HG02943 (cell line): ENCODE measurements at regions not wholly inside any gene's neighbourhood (a gene's known extent, or its start where the extent isn't known, plus 50 kb on each side); places are given as distances from the start of the nearest gene placed in this dataset.

ENCODE experiments used
- ATAC-seq: cut with Tn5 transposase; IDR thresholded peaks from one replicate; pipeline ENCODE4 v1.9.1; 2021; ENCODE audit warnings: mild to moderate bottlenecking, low read depth, moderate library complexity; ENCODE audit not compliant: unreplicated experiment

DNA sequence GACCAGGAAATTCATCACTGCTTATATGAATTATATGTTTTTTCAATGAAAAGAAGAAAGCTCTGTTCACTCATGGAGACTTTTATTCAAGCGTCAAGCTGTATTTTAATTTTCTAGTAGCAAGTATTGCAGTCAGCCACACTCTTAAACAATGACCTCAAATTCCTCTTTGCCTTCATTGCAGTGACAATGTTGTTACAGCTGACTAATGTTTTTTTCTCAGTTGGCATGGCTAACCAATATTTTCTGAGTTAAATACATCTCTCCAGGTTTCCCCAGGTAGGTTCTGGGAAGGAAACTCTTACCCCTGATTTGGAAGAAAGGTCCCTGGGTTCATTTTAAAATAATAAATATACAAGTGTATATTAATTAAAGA is 241.5 kb downstream of the WDR11 start:
- ATAC-seq, result no peak

DNA sequence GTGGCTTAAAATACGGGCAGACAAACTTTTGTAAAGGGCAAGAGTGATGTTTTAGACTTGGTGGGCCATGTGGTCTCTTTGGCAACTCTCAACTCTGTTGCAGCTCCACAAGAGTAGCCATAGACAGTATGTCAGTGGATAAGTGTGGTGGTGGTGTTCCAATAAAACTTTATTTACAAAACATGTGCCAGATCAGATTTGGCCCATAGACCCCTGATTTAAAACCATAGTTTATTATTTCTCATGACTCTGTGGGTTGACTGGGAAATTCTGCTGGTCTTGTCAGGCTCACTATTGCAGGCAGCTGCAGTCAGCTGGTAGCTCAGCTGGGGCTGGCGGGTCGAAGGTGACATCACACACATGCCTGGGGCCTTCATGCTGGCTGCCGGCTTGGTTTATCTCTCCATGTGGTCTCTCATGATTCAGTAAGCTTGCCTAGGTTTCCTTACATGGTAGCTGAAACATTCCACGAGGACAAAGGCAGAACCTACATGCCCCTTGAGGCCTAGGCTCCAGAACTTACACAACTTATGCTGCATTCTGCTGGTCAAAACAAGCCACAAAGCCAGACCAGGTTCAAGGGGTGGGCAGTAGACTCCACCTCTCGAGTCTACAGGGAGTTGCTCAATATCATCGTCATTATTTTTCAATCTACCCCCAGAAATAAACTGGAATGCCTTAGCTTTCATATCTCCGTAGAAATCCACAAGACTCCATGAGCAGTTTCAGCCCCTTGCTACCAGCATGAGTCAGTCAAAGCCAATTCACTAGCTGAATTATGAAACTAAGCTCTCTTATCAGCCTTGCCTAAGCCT is 245.7 kb downstream of the WDR11 start:
- ATAC-seq, result no peak

- no peak for ATAC-seq
These were observed 247.0 kb downstream of the WDR11 start for GRCh38 chr10:121098211-121098610.

DNA sequence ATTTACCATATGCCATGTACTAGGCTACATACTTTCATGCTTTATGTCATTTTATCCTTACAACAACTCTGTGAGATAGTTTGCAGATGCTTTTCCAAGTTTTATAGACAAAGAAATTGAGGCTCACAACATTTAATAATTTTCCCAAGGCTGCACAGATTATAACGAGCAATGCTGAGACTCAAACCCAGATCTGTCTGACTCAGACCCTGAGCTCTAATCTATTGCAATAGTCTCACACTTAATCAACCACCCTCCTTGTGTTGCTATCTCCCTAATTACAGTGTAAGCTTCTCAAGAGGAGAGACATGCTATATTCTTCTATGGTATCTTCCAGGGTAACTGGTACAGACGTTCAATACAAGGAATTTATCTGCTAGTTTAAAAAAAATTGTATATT is 247.6 kb downstream of the WDR11 start:
- ATAC-seq, result no peak

DNA sequence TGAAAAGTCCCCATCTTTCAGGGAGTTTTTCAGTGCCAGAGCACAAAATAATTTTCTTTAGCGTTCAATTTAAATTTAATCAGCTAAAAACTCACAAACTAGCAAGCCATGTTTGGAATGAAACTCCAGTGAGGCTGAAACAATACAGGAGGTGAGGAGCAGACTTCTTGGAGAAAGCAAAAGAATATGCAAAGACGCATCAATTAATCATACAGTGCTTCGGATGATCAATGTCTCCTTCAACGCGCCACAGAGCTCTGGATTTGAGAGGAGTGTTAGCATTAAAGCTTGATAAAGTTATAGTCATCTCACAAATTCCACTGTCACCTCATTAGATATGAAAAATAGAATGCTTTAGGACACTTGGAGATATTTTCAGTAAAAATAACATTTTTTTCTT is 248.0 kb downstream of the WDR11 start:
- ATAC-seq, result no peak

DNA sequence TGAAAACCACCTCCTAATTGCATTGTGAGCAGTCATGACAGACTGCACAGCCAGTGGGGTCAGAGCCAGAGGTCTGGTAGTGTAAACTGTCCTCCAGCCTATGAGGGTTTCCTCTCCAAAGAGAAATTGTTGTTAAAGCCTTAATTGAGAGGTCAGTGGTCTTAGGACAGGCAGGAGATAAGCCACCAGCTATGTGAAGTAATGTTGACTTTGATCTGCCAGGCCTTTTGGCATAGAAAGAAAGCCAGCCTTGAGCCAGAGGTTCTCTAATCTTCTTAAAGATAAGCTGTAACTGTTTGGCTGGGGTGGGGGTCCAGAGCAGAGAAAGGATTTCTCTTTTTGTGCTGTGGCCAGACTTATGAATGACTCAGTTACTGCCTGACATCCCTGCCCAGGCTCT is 248.4 kb downstream of the WDR11 start:
- ATAC-seq, result no peak

GRCh38 chr10:121101561-121101960 is 250.4 kb downstream of the WDR11 start:
- ATAC-seq, result no peak

GRCh38 chr10:121102706-121103105 is 251.5 kb downstream of the WDR11 start:
- ATAC-seq, result no peak

DNA sequence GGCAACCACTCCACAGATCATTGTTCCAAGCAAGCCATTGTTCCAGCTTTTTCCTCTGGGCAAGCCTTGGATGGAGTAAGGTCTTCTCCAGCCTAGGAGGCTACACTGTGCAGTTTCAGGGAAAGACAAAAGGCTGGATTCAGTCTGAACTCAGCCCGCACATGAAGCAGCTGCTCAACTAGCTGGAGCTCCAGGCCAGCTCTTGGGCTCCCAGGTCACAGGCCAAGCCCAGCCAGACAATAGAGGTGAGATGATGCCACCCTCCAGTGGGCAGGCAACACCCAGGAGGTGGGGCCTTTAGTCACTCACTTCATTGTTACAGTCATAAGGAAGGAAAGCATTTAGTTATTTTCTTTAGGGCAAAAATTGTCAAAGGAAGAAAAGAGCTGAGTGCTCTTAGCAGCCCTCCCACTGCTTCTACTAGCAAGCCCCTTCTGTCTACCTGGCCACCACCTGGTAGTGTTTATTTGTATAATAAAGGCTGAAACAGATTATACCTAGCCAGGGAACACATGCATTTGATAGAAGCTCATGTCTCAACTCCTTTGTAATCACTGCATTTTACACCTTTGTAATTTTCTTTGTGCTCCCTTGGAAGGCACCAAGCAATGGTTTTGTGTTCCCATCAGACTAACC is 253.4 kb downstream of the WDR11 start:
- ATAC-seq, result no peak

GRCh38 chr10:121106611-121107010 is 255.4 kb downstream of the WDR11 start:
- ATAC-seq, result no peak

DNA sequence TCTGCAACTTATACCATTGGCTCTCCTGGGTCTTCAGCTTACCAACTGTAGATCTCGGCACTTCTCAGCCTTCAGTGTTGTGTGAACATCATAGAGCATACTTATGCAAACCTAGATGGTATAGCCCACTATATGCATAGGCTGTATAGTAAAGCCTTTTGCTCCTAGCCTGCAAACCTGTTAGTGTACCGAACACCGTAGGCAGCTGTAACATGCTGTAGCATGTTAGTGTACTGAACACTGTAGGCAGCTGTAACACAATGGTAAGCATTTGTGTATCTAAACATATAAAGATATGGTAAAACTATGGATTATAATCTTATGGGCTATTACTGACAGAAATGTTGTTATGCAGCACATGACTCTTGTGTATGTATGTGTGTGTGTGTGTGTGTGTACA is 256.9 kb downstream of the WDR11 start:
- no peak for ATAC-seq

DNA sequence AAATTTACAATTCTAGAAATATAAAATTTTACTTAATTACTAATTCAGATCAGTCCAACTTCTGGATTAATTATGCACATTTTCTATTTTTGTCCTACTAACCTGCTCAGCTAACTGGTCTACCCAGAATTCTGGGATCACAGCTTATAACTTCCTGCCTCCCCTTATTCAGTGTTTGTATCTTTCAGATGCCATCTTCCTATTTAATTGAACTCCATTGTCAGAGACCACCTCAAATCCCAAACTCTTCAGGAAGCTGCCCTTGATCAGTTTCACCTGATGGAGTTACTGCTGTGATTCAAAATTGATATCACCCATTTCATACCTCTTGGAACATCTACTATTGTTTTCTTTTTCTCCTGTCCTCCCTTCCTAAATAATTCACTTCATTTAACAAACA is 259.2 kb downstream of the WDR11 start:
- ATAC-seq, result no peak

DNA sequence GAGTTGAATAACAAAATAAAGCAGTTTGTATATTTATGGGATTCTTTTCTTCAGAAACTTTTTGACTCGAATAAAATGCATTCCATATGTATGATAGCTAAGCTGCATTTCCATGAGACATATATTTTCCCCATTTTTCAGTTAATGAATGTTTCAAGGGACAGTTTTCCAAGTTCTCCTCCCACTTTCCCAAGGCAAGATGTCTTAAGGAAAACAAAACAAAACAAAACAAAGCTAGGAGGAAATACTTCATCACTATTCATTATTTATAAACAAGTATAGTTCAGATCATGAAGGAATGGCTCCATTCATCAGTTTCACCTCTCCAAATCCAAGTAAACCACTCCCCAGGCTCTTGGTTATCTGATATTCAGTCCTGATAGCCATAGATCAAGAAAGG is 261.0 kb downstream of the WDR11 start:
- no peak for ATAC-seq

DNA sequence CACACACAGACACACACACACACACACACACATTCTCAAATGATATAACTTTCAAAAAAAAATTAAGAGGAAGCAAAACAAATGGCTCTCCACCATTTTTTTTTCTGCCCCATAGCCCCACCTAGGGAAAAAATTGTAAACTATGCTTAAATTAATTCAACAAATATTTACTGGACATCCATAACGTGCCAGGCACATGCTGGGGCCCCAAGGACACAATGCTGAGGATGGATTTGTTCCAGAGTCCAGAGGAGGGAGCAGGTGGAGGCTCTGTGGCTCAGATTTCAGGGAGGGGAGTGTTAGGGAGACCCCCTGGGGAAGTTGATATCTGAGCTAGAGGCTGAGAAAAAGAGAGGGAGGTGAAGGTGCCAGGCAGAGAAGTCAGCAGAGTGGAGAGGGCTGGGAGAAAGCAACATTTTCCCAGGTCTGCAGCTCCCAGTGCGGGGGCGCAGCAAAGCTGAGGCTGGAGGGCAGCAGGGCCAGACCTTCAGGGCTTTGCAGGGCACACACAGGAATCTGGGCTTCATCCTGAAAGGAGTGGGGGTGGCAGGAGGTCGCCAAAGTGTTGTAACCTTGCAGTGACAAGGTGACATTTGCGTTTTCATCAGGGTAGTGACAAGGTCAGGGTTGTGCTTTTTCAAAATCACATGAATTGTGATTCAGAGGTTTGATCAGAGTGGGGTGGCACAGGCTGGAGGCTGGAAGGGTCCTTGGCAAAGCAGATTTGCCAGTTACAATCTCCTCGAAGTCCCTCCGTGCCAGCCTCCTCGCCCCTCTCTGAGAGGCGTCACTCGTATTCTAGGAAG is 261.6 kb downstream of the WDR11 start:
- no peak for ATAC-seq

DNA sequence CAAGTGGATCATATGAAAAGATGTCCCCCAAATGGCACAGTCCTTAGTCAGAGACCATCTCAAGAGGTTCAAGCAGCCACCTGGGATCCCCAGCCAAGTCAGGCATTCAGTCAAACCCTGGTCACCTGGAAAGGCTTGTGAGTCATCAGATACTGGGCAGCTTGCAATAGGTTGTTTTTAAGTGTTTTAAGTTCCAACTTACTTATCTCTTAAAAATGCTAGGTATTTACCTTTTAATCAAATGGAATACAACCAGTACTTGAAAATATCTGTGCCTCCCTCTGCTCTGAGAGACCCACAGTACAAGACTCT is 262.2 kb downstream of the WDR11 start:
- no peak for ATAC-seq

DNA sequence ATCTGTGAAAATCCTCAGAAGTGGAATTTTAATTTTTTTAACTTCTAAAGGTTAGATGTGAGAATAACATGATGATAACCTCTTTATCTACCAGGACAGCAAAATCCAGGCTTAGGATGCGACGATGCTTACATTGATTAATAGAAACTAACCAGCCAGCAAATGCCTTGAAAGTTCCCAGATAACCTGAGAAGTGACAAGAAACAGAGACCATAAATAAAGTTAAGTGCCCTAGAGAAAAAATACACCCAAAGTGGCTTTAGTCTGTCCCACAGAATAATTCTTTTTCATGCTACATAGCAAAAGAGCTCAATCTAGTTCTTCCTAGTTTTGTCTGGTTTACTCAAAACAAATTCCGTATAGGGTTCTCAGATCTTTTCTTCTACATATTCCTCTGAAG is 262.7 kb downstream of the WDR11 start:
- ATAC-seq, result no peak

- ATAC-seq, result no peak
These were observed 264.0 kb downstream of the WDR11 start for GRCh38 chr10:121115154-121115553.

GRCh38 chr10:121121462-121121861 is 270.3 kb downstream of the WDR11 start:
- no peak for ATAC-seq

DNA sequence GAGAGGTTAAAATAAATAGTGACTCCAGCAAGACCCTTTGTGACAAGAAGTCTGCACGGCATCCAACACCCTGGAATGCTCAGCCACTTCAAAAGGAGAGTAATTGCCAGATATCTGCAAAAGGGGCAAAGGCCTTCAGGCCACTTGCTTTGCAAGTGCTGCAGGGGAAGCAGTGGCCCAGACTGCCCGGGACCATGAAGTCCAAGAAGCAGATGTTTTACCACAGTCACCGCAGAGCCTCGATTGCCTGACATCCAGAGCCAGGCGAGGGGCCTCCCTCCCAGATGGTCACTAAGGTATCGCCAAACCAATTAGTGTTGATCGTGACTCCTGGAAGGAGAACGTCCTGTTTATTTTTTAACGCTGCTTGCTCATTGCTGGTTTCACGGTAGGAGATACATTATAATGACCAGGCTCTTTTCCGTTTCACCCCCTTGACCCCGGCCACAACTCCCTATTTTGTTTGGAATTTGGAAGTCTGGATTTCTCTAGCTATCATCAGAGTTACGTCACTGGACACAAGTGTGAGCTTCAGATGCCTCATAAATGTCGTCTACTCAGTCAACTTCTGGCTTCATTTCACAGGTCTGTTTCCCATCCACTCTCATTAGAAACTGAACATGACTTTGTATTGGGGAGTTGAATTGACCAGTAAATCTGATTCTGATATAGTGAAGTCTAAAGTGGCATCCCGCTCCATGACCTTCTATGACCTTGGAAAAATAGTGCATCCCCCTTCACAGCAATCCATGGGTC is 276.2 kb downstream of the WDR11 start:
- no peak for ATAC-seq

DNA sequence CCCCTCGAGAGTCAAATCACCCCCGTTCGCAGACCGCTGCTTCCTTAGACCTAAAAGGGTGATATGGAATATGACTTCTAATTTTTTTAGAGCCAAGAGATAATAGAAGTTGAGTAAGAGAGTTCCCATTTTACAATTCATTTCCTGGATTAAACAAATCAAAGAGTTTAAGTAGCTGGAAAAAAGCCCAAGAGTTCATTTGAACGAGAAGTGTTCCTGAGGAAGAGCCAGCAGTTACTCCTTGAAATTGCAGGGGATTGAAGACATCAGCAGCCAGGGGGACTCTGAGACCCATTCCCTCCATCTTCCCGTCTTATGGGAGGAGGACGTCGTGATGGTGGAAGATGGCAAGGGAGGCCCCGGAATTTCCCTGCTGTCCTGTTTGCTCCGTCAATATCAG is 277.0 kb downstream of the WDR11 start:
- no peak for ATAC-seq

DNA sequence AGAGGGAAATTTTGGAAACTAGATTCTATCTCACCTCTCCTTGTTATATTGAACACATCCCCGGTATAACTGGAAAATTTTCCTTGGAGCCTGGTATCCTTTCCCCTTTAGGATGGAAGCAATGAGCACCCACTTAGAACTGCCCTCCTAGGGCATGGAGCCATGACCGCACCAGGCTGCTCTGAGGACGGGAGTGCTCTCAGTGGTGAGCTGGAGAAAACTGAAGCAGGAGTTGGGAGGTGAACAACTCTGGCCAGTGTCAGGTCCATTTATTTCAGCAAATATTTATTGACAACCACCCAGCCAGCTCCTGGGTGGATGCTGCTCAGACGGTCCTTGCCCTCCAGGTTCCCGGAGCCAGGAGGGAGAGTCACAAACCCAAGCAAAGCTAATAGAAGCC is 278.1 kb downstream of the WDR11 start:
- no peak for ATAC-seq
